Raji (cell line): ENCODE measurements at regions not wholly inside any gene's neighbourhood (a gene's known extent, or its start where the extent isn't known, plus 50 kb on each side); places are given as distances from the start of the nearest gene placed in this dataset.

Experiments used
- POLR2A ChIP-seq: IDR thresholded peaks from 2 replicates; pipeline ENCODE4 v1.6.1; 2011; ENCODE audit warnings: low read depth, low read length, control low read depth; ENCODE audit not compliant: insufficient read depth

DNA sequence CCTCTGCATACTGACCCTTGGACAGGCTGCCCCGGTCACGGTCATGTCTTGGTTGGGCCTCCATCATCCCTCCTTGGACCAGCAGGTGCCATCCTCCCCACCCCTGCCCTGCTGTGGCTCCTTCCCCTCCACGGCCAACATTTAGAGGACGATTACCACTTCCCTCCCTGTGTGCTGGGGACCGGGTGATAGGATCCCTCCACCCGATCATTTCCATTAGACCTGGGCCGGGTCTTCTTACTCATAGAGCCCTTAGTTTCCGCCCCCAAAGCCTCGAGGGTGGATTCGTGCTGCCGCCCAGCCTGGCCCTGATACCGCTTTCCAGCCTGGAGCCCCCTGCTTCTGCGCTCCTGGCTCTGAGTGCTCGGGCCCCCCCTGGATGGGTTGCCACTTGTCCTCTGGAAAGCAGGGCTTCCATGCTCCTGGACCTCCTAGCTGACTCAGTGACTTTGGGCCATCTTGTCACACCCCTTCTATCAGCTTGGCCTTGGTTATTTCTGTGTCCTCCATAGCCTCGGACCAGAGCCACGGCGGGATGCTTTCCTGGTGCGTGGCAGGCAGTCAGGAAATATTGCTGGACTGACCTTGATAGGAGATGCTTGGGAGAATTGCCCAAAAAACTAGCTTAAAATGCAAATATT lies 171.4 kb downstream of the SEC14L1 start:
- TF ChIP-seq POLR2A, result no peak

DNA sequence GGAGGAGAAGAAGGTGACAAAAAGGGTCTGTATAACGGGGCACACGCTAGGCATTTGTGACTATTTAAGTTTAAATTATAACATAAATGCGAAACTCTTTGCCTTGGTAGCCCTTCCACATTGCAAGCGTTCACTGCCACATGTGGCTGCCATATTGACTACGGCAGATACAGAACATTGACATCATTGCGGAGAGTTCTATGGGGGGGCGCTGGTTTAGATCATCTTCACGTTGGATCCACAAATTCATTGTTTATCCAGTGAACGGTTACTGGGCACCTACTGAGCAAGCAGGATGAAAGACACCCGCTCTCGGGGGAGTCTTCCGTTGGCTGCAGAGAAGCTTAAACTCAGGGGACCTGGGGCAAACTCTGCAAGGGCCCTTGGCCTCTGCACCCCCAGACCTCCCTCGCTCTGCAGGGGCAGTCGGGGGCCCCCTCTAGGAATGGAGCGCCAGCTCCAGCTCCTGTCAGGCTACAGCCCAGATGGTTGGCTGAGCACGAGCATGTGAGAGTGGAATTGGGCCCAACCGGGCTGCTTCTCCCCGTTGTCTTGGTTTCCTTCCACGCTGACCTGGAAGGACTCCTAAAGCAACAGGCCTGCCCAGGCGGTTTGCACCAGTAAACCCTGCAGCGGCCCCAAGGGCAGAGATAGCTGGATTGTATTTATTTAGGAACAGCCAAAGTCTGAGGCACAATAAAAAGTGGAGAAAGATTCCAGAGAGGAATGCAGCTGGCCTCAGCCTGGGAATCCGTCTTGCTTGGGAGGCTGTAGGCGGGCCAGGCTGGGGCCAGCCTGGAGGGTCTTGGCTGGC lies 172.2 kb downstream of the SEC14L1 start:
- TF ChIP-seq POLR2A, result no peak

DNA sequence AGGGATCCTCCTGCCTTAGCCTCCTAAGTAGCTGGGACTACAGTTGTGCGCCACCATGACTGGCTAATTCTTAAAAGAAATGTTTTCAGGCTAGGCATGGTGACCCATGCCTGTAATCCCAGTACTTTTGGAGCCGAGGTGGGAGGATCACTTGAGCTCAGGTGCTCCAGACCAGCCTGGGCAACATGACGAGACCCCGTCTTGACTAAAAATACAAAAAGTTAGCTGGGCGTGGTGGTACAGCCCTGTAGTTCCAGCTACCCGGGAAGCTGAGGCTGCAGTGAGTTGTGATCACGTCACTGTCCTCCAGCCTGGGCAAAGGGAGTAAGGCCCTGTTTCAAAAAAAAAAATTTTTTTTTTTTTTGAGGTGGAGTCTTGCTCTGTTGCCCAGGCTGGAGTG lies 173.1 kb downstream of the SEC14L1 start:
- no peak for TF ChIP-seq POLR2A

DNA sequence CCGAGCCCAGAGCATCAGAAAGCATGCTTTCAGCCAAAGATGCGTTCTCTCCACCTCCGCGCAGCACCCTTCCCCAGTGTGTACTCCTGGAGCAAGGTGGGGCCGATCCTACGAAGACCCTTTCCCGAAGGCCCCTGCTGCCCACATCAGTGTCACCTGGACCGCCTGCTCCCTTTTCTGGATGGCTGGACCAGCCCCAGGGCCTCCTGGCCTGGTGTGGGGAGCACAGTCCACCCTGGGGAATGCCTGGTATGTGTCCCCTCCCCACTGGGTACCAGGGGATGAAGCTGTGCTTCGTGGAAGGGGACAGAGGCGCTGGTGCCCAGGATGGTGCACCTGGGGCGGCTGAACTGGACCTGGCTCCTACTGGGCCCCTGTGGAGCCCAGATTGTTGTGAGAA lies 173.8 kb downstream of the SEC14L1 start:
- TF ChIP-seq POLR2A, result no peak

DNA sequence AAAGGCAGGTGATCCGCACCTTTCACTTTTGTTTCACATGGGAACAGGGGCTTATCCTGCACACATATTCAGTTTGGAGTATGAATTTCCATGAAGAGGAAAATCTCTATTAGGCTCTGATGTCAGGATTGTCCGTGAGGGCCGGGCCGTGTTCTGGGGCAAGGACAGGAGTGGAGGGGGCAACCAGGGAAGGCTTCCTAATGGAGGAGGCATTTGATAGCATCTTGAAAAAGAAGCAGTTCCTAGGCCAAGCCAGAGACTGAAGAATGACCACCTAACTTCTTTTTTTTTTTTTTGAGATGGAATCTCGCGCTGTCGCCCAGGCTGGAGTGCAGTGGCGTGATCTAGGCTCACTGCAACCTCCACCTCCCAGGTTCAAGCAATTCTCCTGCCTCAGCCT lies 174.2 kb downstream of the SEC14L1 start:
- no peak for TF ChIP-seq POLR2A

DNA sequence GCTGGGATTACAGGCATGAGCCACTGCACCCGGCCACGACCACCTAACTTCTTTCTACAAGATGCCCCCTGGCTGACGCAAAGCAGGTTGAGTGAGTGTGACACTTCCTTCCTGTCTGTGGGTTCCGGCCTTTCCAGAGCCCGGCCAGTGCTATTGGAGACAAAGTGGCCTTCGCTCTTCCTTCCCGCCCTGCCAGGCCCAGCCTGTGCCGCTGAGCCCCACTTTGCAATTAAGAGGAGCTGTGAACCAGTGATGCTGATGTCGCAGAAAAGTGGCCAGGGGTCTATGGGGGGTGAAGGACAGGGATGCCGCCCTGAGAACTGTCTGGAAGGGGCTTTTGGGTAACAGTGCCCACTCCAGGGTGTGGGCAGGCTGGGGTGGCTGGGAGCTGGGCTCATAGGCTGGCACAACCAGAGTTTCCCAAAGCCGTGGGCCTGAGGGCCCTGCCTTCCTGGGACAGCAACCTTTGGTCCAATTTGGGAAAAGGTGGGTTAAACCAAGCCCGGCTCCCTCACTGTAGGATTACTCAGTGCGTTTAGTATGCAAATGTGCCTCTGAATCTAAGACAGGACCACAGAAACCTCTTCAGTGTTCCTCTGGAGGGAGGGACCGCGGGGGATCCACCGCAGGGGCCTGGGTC lies 174.9 kb downstream of the SEC14L1 start:
- TF ChIP-seq POLR2A, result no peak

DNA sequence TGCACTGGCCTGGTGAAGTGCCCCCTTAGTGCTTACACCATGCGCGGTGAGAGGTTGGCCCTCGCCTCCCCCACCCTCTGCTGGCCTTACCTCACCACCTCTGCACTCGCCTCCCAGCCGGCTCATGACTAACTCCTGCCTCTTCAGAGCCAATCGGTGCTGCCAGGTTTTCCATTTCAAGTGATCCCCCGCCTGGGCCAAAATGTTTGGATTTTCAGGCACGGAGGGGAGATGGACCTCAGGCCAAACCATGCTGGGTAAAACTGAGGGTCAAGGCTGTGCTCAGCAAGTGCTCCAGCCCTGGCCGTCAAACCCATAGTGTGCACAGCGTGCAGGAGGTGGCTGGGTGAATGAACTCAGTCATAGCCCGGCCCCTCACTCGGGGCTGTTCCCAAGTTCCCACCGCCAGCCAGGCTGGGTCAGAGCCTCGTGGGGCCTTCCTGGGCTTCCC lies 175.4 kb downstream of the SEC14L1 start:
- TF ChIP-seq POLR2A, result no peak

DNA sequence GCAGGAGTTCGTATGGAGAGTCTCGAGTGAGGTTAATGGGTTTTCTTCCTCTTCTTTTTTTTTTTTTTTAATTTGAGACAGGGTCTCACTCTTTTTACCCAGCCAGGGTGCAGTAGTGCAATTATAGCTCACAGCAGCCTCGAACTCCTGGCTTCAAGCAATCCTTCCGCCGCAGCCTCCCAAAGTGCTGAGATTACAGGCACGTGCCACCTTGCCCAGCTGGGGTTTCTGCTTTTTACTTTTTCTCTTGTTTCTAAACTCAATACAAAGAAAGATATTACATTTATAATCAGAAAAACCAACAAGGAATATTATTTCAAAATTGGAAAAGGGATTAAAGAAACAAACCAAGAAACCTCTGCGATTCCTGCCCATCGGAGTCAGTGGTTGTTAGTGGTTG lies 175.9 kb downstream of the SEC14L1 start:
- no peak for TF ChIP-seq POLR2A

DNA sequence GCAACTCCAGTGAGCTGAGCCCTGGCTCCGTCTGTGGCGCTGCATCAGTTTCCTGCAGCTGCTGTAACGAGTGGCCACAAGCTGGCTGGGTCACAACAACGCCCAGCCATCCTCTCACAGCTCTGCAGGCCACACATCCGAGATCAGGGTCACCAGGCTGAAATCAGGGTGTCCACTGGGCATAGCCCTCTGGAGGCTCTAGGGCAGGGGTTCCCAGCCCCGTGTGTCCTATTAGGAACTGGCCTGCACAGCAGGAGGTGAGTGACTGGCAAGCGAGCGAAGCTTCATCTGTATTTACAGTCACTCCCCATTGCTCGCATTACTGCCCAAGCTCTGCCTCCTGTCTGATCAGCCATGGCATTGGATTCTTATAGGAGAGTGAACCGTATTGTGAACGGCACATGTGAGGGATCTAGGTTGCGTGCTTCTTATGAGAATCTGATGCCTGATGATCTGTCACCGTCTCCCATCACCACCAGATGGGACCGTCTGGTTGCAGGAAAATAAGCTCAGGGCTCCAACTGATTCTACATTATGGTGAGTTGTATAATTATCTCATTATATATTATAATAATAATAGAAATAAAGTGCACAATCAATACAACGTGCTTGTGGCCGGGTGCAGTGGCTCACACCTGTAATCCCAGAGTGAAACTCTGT lies 176.5 kb downstream of the SEC14L1 start:
- TF ChIP-seq POLR2A, result no peak

DNA sequence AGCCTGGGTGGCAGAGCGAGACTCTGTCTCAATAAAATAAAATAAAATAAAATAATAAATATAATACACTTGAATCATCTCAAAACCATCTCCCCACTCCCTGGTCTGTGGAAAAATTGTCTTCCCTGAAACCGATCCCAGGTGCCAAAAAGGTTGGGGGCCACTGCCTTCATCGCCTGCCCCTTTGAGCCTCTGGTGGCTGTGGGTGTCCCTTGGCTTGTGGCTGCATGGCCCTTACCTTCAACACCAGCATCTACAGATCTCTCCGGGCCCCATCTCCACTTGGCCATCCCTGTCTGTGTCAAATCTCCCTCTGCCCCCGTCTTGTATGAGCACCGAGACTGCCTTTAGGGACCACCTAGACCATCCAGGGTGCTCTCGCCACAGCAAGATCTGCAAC lies 177.3 kb downstream of the SEC14L1 start:
- no peak for TF ChIP-seq POLR2A

DNA sequence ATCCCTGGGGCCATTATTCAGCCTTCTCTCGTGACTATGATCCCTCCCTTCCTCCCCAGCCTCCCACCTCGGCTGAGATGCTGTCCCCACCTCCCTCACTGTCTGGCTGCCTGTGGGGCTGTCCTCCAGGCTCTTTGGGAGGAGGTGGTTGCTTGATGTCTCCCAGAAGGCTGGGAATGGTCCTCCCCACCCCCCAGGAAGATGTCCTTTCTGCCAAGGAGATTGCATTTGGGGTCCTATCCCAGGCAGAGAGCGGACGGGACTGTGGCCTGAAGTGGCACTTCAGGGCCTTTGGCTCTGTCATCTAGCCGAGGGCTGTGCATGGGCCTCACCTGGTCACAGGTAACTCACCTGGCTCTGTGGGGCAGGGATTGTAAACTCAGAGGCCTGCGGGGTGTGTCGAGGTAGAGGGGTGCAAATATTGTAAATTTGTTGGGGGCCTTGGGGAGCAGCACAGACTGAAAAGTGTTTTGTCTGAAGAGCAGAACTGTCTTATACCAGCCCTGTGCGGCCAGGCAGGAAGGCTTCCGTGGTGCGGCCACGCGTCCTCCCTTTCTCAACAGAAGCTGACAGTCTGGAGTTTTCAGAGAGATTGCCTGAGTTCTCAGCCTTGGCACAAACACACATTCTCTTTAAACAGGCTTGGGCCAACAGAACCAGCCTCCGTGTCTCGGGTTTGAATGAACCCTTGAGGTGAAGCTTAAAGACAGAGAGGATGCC lies 177.9 kb downstream of the SEC14L1 start:
- TF ChIP-seq POLR2A, result no peak

DNA sequence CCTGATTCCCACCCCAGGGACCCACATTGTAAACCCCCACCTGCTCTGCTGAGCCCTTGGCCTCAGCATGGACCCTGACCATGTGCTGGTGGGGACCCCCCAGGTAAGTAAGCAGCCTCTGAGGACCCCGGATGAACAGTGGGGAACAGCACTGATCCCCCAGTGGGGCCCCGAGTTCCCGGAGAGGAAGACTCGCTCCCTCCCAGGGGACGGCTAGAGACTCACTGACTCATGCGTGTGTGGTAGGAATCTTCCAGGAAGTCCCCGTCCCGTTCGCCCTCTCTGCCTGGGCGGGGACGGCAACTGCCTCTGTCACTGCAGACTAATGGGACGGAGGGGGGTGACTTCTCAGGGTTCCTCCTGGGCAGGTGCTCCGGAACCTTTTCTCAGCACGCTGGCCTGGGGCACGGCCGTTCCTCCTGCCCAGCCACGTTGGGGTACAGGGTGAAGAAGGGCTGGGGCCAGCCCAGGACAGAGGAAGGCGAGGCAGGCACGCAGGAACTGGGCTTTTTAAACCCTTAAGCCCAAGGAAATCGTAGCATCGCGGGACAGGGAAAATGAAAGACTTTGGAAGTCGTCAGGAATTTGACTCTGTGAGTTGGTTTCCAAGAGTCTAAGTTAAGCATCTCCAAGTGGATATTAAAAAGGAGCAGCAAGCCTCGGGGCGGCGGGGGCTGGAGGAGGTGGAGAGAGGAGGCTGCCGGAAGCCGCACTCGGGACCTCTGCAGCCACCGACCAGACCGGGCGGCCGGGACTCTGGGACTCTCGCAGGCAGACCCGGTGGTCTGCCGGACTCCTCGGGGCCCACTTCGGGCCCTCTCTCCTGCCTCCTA lies 178.7 kb downstream of the SEC14L1 start:
- no peak for TF ChIP-seq POLR2A

DNA sequence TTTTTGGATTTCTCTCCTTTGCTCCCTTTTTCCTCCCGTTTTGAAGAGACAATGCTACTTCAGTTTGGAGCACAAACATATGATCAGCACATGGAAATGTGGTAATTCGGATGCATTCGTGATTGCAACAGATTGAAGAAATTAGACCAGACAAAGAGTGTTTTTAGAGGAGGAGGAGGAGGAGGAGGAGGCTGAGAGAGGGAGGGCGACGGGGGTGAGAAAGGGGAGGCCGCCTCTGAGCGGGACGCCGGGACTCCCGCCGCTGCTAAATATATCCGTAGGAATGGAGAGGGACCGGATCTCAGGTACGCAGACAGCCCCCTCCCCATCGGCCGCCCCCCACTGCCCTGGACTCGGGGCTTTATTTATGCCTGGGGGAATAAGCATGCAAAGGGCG lies 179.3 kb downstream of the SEC14L1 start:
- TF ChIP-seq POLR2A, result no peak

DNA sequence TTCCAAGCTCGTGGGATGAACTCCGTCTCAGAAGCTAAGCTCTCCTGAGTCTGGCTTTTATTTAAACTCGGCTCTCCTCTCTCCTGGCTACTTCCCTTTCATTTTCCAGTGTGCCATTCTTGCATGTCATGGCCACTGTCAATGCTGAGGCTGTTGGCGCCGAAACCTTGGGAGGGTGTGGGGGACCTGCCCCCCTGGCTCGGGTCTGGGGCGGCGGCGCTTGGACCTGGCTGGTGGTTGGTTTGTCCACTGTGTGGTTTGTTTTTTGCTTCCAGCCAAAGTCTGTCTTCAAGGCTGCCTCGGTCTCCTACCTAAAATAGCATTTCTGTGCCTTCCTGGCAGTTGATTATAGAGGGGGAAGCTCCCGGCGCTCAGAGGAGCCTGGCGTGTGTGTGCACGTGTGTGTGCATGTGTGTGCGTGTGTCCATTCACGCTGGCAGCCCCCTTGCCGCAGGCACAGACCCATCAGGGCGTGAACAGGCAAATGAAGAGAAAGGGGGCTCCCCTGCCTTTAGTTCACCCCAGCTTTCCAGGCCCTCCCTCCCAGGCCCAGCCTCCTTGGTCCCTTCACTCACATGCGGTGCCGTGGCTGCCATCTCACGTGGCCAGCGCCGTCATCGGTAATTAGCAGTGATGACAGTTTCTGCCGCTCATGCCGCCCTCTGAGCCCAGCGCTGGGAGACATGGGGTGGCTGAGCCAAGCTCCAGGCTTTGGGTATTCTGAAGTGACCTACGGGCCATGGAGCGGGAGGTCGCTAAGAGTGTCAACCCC lies 179.9 kb downstream of the SEC14L1 start:
- no peak for TF ChIP-seq POLR2A
